ENCODE measurements at regions not wholly inside any gene's neighbourhood (a gene's known extent, or its start where the extent isn't known, plus 50 kb on each side); places are given as distances from the start of the nearest gene placed in this dataset.

DNA sequence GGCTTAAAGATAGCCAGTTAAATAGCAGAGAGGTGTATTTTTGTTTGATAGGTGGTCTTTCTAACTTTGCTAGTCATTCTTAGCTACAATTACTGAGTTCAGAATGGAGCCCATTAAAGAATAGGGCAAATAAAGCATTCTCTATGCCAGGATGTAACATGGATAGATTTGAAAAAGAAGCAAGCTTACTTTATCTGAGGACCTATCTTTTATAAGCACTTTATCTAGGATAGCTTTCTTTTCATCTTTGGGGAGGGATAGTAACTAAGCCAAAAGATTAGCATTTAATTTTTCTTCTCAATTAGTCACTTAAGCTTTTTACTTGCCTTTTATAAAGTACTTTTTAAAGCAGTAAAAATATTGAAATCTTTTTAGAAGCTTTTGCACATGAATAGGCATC, 1148.0 kb upstream of the DIAPH2 start:
- DNase-seq (ENCODE audit: low read depth in 1 of 2, low spot score in 2 of 2), result no peak
- Histone ChIP-seq H3K4me3 (ENCODE audit: extremely low read depth in 1 of 4, insufficient read depth in 2 of 4, low read depth in 3 of 4, low read length in 4 of 4) (no peak overlapping the region), H3K56ac (replicated peaks; ENCODE audit: insufficient read length, low read depth, low read length) (no peak overlapping the region), H4K8ac (ENCODE audit: extremely low read depth, insufficient read depth, low read length) (no peak overlapping the region), H2BK20ac (ENCODE audit: low read length) (no peak overlapping the region), H3K4me1 (replicated peaks in 1 of 4; ENCODE audit: control insufficient read depth in 3 of 4, insufficient read depth in 4 of 4, low read length in 3 of 4) (no peaks in the 10 kb centered on the region), H3K27me3 (replicated peaks in 1 of 4; ENCODE audit: control insufficient read depth in 3 of 4, extremely low read depth in 1 of 4, insufficient read depth in 3 of 4, low read length in 3 of 4) (no peaks in the 10 kb centered on the region), H3K27ac (ENCODE audit: low read depth, low read length) (no peak overlapping the region), H3K23me2 (ENCODE audit: low read depth, low read length) (no peaks in the 10 kb centered on the region), H3K4ac (replicated peaks; ENCODE audit: insufficient read length, low read depth, low read length) (no peak overlapping the region), H3K14ac (ENCODE audit: insufficient read length) (no peak overlapping the region), H3K79me1 (ENCODE audit: low read depth, low read length) (no peaks in the 10 kb centered on the region), H3K36me3 (ENCODE audit: control insufficient read depth in 2 of 4, insufficient read depth in 4 of 4, low read length in 3 of 4) (no peaks in the 10 kb centered on the region), H3K18ac (ENCODE audit: extremely low read depth, low read length) (no peak overlapping the region), H2BK12ac (ENCODE audit: low read depth, low read length) (no peak overlapping the region), H3K23ac (ENCODE audit: insufficient read length) (no peak overlapping the region), H4K91ac (replicated peaks; ENCODE audit: insufficient read length, low read length) (no peak overlapping the region), H2BK120ac (replicated peaks; ENCODE audit: low read depth, low read length) (no peak overlapping the region), H4K20me1 (replicated peaks in 1 of 2; ENCODE audit: control insufficient read depth in 1 of 2, insufficient read depth in 2 of 2, low read length in 2 of 2) (no peaks in the 10 kb centered on the region), H3K9ac (replicated peaks in 1 of 4; ENCODE audit: extremely low read depth in 1 of 4, low read depth in 3 of 4, low read length in 3 of 4) (no peak overlapping the region), H4K5ac (ENCODE audit: insufficient read length, low read depth, low read length) (no peak overlapping the region), H3K79me2 (ENCODE audit: control insufficient read depth in 1 of 2, insufficient read depth in 2 of 2, low read length in 2 of 2) (no peaks in the 10 kb centered on the region), H3K4me2 (ENCODE audit: insufficient read depth in 1 of 2, low read depth in 2 of 2, low read length in 2 of 2) (no peak overlapping the region), H2AFZ (ENCODE audit: low read length) (no peak overlapping the region), H2BK15ac (ENCODE audit: low read length) (no peak overlapping the region), H3K9me3 (ENCODE audit: insufficient read depth in 2 of 2, low read depth in 1 of 2, low read length in 1 of 2) (no peaks in the 10 kb centered on the region), H2AK5ac (ENCODE audit: low read depth, low read length) (no peak overlapping the region), H2BK5ac (ENCODE audit: low read depth, low read length) (no peak overlapping the region)
- ChIA-PET CTCF (ENCODE audit: partially characterized antibody) (interaction anchor here (1.1 kb wide), 1 partner anchor 218 kb away, joined by 3 read pairs; no protein-coding TSS in a partner anchor), POLR2A (ENCODE audit: partially characterized antibody) (no interaction called here)
- no peak for FAIRE-seq
- TF ChIP-seq YY1 (IDR thresholded peaks at IDR 0.05; ENCODE audit: low read depth, low read length), result no peak
- TF ChIP-seq, protein P1, sequence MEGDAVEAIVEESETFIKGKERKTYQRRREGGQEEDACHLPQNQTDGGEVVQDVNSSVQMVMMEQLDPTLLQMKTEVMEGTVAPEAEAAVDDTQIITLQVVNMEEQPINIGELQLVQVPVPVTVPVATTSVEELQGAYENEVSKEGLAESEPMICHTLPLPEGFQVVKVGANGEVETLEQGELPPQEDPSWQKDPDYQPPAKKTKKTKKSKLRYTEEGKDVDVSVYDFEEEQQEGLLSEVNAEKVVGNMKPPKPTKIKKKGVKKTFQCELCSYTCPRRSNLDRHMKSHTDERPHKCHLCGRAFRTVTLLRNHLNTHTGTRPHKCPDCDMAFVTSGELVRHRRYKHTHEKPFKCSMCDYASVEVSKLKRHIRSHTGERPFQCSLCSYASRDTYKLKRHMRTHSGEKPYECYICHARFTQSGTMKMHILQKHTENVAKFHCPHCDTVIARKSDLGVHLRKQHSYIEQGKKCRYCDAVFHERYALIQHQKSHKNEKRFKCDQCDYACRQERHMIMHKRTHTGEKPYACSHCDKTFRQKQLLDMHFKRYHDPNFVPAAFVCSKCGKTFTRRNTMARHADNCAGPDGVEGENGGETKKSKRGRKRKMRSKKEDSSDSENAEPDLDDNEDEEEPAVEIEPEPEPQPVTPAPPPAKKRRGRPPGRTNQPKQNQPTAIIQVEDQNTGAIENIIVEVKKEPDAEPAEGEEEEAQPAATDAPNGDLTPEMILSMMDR (IDR thresholded peaks at IDR 0.05; ENCODE audit: control extremely low read depth in 1 of 3, insufficient read depth in 1 of 3, low read depth in 1 of 3, low read length in 3 of 3), result no peak
- TF ChIP-seq, protein P2, sequence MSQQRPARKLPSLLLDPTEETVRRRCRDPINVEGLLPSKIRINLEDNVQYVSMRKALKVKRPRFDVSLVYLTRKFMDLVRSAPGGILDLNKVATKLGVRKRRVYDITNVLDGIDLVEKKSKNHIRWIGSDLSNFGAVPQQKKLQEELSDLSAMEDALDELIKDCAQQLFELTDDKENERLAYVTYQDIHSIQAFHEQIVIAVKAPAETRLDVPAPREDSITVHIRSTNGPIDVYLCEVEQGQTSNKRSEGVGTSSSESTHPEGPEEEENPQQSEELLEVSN (IDR thresholded peaks at IDR 0.05), result no peak
- TF ChIP-seq TAF1 (IDR thresholded peaks at IDR 0.05; ENCODE audit: low read depth, low read length), result no peak
- no peak for TF ChIP-seq MAFK (IDR thresholded peaks at IDR 0.05; ENCODE audit: low read depth, low read length)
- no peak for TF ChIP-seq TCF12 (IDR thresholded peaks at IDR 0.05; ENCODE audit: low read depth, low read length)
- no peak for TF ChIP-seq EP300 (IDR thresholded peaks at IDR 0.05; ENCODE audit: borderline replicate concordance in 1 of 2, low read depth in 2 of 2, low read length in 2 of 2)
- no peak for TF ChIP-seq POLR2AphosphoS5 (IDR thresholded peaks at IDR 0.05; ENCODE audit: low read depth, low read length)
- no peak for TF ChIP-seq PHF8 (conservative IDR thresholded peaks at IDR 0.05; ENCODE audit: low read depth, low read length)
- no peak for TF ChIP-seq HDAC6 (IDR thresholded peaks at IDR 0.05; ENCODE audit: low read depth, low read length)
- no peak for TF ChIP-seq HDAC2 (IDR thresholded peaks at IDR 0.05; ENCODE audit: borderline replicate concordance in 1 of 2, low read depth in 2 of 2, low read length in 2 of 2)
- no peak for TF ChIP-seq CHD2 (IDR thresholded peaks at IDR 0.05; ENCODE audit: low read length)
- no peak for TF ChIP-seq TEAD4 (IDR thresholded peaks at IDR 0.05; ENCODE audit: low read depth, low read length)

All from H1 (cell line).